ENCODE measurements at regions not wholly inside any gene's neighbourhood (a gene's known extent, or its start where the extent isn't known, plus 50 kb on each side); places are given as distances from the start of the nearest gene placed in this dataset.
"Not testable (repeated sequence)": the region's sequence is repeated elsewhere in the genome, so short reads cannot be mapped to it uniquely, and the experiment has no call there.

DNA sequence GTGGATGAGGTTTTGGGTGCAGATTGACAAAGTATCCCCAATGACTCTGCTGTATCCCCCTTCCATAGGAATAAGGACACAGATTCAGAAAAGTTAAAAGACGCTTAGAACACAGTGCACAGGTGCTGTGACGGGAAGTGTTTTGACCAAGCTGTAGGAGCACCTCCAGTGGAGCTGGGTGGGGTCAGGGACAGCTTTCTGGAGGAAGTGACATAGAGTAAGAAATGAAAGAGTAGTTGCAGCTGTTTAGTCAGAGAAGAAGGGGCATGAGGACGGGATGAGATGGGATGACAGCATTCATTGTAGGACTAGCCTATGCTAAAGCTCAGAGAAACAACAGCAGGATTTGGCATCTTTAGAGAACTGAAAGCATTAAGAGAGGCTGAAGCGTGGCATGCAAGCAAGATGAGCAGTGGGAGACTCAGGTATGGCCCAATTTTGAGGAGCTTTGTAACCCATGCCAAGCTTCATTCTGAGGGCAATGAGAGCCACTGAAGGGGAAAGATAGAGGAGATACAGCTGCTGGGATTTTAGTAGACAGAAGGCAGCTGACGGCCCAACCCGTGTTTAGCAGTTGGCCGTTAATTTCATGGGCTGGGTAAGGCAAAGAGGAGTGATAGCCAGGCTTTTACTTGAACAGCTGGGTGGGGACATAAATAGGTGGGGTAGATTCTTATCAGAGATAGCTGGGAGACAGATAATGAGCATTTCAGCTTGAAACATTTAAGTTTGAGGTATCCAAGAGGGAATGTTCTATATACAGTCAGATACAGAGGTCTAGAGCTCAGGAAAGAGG lies 131.8 kb upstream of the KRAS start:
- no peak for DNase-seq

DNA sequence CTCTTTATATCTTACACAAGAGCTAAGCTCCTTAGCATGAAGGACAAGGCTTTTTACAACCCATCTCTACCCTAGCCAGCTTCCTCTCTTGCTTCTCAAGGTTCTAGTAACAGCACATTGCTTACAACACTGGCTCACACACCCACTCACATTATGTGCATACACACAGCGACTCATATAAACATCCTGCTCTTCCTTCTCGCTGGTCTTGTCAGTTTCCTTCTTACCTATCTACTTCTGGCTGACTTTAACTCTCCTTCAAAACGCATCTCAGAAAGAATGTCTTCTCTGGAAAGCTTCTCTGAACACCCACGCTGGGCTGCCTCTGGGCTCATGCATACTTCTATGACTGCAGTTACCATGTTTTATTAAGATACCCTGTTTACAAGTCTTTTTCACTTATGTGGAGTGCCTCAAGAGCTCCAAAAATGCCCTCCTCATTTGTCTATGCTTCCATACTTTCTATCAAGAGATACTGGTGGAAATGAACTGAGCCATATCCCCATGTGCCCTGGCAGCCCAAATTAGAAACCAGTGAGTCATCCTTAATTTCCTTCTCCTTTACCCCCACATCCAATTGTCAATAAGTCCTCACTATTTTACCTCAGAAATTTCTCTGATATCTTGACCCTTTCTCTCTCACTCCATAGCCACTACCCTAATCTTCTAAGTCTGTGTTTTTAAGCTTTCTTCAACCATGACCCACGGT lies 126.9 kb upstream of the KRAS start:
- DNase-seq: no peak

DNA sequence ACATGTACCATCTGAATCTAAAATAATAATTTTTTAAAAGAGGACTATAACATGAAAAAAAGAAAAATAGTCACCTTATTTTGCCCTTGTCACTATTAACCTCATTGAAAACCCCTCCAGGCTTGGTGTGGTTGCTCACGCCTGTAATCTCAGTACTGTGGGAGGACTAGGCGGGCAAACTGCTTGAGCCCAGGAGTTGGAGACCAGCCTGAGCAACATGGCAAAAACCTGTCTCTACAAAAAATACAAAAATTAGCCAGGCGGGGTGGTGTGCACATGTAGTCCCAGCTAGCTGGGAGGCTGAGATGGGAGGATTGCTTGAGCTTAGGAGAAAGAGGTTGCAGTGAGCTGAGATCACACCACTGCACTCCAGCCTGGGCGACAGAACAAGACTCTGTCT lies 126.3 kb upstream of the KRAS start:
- no peak for DNase-seq

DNA sequence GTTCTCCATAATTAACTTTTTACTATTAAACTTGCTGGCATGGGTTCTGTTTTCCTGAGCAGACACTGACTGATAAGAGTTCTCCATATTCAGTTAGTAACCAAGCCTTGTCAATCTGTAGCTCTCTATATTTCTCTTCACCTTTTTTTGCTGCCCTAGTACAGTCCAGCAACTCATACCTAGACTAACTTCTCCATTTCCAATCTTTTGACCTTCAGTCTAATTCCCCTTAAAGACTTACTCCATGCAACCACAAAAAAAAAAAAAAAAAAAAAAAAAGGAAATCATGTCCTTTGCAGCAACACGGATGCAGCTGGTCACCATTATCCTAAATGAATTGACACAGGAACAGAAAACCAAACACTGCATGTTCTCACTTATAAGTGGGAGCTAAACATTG lies 125.7 kb upstream of the KRAS start:
- no peak for DNase-seq

DNA sequence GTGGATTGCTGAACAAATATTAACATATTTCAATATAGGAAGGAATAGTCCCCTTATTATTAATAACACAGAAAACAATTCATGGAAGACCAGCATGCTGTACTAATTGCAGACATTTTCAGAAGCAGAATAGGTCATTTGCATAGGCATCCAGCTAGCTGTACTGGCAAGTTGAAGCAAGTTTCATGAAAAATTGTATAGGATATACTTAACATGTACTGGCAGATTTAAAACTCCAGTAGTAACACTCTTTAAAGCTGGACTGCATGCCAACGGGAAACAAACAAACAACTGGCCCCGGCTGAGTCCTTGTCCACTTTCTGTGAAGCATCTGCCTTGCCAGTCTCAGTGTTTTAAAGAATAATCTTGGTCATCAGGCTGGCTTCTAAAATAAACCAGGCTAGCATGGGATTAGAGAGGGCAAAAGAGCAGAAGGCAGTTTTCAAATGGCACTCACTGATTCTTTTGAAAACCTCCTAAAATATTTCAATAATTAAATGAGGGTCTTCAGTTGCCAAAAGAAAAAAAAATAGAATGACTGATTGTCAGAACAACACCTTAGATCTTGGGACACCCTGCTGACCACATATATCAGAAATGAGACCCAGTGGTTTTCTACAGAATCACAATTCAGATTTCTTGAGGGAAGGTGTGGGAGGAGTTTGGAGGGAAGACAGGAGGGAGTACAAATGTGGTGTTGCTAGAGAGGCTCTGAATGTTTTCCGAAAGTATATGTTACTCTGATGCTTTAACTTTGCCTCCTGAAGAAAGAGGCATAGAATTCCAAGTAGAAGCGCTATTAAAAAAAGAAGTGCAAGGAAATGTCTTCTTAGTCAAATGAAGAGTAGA lies 122.5 kb upstream of the KRAS start:
- no peak for DNase-seq

DNA sequence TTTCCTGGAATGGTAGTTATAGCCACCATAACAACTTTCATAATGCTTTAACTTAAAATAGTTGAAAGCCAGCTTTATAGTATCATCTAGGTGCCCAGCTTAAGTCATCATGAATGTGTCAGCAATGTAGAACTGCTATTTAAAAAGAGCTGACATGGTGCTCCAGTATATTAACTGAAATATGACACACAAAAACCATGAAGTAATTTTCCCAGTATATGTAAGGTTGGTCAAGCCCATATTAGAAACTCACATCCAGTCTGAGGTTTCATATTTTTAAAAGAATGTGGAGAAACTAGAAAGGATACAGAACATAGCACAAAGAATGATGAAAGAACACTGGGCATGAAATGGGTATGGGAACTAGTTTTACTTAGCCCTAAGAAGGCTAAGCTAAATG lies 121.3 kb upstream of the KRAS start:
- DNase-seq: no peak

DNA sequence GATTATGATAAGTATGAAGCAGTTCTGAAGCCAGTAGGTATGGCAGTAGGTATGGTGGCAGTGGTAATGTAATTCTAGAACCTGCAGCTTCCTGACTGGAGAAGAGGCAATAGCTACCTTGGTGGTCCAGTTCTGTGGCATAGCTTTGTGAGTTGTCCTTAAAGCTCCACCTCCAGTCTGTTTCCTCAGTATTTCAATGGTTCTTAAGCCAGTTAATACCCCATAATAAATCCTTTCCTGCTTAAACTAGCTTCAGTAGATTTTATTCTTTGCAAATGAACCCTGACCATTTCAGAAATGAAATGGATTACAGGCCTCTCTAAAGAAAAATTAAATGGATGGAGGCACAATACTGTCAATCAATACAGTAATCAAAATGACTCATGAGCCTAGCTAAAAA lies 117.8 kb upstream of the KRAS start:
- DNase-seq: no peak

DNA sequence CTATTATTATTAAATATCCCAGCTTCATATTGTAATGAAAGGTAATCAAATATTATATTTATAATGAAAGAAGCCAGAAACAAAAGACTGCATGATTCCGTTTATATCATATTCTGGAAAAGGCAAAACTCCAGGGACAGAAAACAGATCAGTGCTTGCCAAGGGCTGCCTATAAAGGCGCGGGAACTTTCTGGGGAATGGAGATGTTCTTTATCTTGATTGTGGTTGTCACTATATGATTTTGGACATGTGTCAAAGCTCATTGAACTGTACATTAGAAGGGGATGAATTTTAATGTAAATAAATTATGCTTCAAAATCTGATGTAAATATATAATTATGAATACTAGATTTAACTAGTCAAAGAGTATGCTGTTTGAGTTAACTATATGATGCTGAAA lies 115.4 kb upstream of the KRAS start:
- DNase-seq: no peak

DNA sequence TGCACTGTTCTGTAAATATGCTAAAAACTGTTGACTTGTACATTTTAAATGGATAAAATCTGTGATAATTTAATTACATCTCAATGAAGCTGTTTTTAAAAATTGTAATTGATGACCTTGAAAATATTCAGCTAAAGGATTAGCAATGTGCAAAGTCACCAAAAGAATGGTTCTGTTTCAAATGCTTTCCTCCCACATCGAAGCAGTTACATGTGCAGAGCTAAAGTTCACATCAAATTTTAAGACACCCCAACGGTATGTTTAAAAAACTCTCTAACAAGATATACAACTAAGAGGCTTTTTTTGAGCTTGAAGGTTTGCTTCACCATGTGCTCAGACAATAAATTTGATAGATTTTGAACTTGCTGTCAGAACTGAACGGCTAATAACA lies 114.6 kb upstream of the KRAS start:
- DNase-seq: no peak

DNA sequence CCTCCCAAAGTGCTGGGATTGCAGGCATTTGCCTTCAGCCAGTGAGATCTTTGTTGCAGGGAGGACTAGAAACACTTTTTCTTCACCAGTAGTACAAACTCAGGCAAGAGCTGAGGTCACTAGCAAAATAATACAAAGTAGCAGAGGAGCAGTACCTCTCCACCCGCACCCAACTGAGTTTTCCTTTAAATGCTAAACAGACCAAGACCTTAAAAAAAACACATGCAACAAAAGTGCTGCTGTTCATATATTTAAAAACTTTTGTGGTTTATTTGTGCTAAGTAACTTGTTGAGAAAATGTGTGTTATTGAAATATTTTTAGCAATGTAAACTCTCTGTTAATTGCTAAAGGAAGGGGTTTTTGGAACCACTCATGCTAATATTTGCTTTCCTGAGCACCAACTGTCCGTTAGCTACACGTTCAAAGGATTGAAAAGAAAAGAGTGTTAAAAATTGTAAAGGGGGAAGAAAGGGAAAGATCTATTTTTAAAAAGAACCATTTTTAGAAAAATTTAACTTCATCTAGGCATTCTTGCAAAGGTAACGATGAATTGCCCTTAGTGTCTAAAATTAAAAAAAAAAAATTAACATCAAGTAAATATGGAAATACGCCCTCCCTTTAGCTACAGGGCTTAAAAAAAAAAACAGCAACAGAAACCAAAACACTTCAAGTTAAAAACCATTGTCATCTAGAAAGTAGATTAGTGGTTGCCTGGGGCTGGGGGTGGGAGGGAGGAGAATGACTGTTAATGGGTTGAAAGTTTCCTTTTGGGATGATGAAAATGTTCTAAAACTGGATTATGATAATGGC lies 114.0 kb upstream of the KRAS start:
- DNase-seq: no peak

DNA sequence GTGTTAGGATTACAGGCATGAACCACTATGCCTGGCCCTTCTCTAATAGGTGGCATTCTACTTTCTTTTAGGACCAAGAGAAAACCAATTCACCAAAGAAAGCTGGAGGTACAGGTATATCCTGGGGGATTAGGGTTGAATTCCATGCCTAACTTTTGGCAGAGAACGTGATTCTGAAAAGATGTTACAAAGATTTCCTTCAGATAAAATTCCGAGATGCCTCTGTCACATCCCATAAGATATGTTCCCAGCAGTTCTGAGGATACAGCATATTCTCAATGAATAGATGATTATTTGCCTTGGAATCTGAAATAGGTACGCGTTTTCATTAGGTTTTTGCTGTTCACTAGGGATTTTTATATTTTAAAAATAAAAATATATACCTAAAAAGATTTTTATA lies 111.9 kb upstream of the KRAS start:
- no peak for DNase-seq

DNA sequence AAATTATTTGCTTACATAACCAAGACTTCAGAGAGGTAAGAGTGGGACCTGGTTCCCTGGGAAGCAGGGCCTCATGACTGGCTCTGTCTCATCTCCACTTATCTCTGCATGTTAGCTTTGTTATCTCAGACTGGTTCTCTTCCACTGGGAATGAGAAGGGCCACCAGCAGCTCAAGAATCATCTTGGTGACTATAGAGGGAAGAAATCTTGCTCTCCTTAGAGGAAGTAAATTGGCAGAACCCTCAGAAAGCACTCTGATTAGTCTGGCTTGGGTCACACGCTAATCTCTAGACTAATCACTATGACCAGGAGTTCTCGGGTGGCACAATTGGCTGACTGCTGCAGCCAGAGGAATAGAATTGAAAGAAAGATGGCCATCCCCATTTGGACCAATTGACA lies 110.8 kb upstream of the KRAS start:
- no peak for DNase-seq

DNA sequence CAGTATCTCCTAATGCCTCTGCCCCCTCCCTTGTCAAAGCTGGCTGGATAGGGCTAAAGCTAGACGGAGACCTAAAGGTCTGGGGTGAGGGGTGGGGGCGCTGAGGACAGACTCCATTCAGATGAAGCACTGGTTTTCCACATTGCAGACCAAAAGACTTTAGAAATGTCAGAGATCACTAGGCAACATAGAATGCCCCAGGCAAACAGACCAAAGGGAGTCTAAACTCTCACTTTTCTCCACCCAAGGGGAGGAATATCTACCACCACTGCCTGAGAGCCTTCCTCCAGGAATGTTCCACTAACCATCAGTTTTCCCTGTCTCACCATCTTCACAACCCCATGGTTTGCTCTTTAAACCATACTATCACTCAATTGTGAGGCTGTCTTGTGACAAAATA lies 106.9 kb upstream of the KRAS start:
- DNase-seq: no peak

DNA sequence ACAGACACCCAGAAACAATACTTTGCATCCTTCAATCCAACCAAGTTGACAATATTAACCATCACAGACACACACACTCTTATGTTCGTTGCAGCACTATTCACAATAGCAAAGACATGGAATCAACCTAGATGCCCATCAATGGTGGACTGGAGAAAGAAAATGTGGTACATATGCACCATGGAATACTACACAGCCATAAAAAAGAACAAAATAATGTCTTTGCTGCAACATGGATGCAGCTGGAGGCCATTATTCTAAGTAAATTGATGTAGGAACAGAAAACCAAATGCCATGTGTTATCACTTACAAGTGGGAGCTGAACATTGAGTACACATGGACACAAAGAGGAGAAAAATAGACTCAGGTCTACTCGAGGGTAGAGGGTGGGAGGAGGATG lies 102.2 kb upstream of the KRAS start:
- not testable (repeated sequence) for DNase-seq

DNA sequence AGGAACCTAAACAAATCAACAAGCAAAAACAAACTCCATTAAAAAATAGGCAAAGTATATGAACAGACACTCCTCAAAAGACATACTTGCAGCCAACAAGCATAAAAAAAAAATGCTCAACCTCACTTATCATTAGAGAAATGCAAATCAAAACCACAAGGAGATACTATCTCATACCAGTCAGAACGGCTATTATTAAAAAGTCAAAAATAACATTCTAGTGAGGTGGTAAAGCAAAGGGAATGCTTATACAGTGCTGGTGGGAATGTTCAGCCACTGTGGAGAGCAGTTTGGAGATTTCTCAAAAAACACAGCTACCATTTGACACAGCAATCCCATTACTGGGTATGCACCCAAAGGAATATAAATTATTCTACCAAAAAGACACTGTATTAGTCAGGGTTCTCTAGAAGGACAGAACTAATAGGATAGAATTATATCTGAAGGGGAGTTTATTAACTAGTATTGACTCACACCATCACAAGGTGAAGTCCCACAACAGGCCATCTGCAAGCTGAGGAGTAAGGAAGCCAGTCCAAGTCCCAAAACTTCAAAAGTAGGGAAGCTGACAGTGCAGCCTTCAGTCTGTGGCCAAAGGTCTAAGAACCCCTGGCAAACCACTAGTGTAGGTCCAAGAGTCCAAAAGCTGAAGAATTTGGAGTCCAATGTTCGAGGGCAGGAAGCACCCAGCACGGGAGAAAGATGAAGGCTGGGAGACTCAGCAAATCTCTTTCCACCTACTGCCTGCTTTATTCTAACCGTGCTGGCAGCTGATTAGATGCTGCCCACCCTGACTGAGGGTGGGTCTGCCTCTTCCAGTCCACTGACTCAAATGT lies 101.6 kb upstream of the KRAS start:
- DNase-seq: no peak

DNA sequence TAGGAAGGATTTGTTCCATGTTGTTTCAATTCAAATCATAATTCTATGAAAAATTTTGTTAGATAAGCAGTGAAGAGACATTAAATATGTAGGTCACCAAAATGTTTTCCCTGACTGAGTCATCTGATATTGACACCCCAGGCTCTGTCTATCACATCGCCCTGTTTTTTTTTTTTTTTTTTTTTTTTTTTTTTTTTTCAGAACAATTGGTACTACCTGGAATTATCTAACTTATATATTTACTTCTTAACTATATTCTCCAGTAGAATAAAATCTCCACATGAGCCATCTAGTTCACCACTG lies 97.8 kb upstream of the KRAS start:
- DNase-seq: no peak

DNA sequence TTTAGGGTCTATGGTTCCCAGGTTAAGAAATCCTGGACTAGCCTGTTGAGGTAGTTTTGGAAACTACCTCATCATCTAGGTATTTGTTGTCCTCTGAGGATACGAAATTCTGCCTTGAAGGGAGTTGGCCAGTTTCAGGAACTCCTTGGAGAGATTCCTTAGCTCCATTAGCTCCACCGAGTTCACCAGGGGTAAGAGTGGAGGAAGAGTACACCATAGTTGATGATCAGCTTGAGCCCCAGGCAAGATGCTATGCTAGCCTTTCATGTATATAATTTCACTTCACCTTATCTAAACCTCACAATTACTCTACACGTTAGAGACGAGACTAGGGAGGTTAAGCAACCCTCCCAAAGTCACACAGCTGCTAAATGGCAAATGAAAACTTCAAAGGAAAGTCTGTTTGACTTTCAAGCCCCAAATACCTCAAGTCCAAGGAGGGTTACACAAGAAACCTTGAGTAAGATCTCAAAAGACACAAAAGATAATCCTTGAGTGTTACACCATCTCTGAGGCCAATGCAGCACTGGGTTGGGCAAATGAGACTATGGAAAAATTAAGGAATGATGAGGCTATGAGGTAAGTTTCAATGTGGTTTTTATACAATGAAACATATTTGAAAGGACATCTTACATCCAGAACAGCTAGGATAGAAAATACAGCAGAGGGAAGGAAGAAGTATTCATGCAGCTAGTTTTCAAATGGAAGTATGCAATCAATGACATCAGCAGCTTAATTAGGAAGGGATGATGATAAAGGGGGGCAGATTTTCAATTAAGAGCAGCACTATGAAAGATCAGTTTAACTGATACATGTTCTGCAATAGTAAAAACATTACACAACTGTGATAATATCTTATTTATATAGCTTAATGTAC lies 97.2 kb upstream of the KRAS start:
- no peak for DNase-seq

DNA sequence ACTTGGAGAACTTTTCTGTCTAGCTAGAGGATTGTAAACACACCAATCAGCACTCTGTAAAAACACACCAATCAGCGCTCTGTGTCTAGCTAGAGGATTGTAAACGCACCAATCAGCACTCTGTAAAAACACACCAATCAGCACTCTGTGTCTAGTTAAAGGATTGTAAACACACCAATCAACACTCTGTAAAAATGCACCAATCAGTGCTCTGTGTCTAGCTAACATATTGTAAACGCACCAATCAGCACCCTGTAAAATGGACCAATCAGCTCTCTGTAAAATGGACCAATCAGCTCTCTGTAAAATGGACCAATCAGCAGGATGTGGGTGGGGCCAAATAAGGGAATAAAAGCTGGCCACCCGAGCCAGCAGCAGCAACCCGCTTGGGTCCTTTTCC lies 91.1 kb upstream of the KRAS start:
- not testable (repeated sequence) for DNase-seq

DNA sequence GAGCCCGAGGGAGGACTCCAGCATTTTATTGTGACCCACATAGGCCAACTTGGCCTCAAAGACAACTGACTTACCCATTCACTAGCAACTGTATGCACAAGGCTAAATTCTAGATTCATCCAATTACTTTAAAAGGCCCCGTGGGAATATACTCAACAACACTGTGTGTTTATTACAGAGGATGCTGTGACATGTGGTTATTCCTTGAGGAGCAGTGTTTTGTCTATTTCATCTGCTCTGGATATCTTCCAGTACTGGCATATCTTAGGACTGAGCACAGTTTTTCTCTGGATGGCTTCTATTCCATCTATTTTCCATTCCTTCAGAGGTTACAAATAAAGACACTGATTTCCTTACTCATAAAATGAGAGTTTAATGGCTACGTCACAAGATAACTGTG lies 87.2 kb upstream of the KRAS start:
- no peak for DNase-seq

DNA sequence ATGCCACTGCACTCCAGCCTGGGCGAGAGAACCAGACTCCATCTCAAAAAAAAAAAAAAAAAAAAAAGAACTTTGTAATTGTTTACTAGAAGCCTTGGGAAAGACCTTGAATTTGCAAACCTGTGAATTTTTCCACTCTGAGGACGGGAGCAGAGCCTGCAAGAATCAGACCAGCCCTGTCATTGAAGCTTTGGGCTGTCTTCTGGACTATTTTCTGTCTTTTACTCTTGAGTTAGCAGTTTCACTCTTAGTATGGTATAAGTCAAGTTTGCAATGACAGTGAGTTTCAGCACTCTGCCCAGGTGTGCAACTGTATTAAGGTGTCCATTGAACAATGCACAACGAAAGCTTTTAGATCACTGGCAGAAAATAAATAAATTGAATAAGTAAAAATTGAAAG lies 81.4 kb upstream of the KRAS start:
- DNase-seq: no peak

DNA sequence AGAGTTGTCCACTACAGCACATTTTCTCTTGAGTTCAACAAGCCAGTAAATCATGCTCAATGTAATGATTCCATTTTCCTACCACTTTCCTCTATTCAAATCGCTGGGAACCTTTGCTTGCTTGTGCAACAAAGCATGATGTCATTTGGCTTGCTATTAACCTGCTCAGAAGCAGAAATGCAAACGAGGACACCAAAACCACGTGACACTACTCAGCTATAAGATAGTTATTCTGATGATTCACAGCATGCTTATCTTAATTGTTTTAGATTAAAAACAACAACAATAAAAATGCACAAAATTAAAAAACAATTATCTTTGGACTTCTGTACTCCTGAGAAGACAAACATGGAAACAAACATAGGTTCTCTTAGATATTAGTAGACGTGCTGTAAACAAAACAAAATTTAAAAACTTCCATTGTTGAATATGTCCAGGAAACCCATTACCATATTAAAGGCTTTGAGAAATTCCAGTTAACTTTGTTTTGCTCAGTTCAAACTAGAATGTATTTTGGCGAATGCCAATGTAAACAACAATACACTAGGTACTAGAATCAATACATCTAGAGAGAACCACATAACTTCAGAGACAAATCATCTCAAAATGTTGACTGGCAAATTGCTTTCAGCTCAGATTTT lies 77.5 kb upstream of the KRAS start:
- DNase-seq: no peak
